HFFc6 (cell line): ENCODE measurements at regions not wholly inside any gene's neighbourhood (a gene's known extent, or its start where the extent isn't known, plus 50 kb on each side); places are given as distances from the start of the nearest gene placed in this dataset.

Experiments used
- DNase-seq: peaks from one replicate; pipeline ENCODE4 v3.0.0-alpha.2; 2018
- H3K27ac Mint-ChIP-seq: 2 replicates; pipeline ENCODE4 v1.8.0; 2020; ENCODE audit warnings: mild to moderate bottlenecking, mixed read lengths
- H3K27me3 Mint-ChIP-seq: 2 replicates; pipeline ENCODE4 v1.8.0; 2021; ENCODE audit warnings: mild to moderate bottlenecking, moderate library complexity, mixed read lengths; ENCODE audit not compliant: insufficient read depth
- H3K36me3 Mint-ChIP-seq: 2 replicates; pipeline ENCODE4 v1.8.0; 2021; ENCODE audit warnings: low read depth, mixed read lengths
- H3K4me1 Mint-ChIP-seq: 2 replicates; pipeline ENCODE4 v1.8.0; 2020; ENCODE audit warnings: low read depth, mixed read lengths
- H3K4me3 Mint-ChIP-seq: 2 replicates; pipeline ENCODE4 v1.8.0; 2020; ENCODE audit warnings: mild to moderate bottlenecking, moderate library complexity, mixed read lengths
- H3K9me3 Mint-ChIP-seq: 2 replicates; pipeline ENCODE4 v1.8.0; 2020; ENCODE audit warnings: mild to moderate bottlenecking, mixed read lengths
- TF ChIP-seq, protein P1 (sequence below): fragments of 200-600 bp; sonication (generic); IDR thresholded peaks from 2 replicates; pipeline ENCODE4 v1.5.0; 2021; ENCODE audit warnings: antibody characterized with exemption, mild to moderate bottlenecking

DNA sequence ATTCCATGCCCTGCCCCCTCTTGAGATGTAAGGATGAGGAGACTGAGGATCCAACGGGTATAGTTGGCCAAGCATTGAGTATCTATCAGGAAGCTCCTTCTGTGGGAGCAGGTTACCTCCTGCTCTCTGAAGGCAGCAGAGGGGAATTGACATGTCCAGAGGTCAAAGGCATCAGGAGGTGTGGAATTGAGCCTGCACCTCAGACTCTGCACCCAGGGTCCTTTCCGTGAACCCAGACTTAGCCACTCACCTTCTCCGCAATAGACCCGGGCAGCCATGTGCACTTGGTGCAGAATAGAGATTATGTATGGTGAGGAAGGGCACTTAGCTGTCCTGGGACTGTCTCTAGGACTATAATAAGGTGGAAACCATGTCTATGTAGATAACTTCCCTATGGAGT, 399.0 kb upstream of the TPM1 start:
- no peaks in the 10 kb centered on the region for H3K9me3 Mint-ChIP-seq
- peaks cover 15% of the 10 kb centered on the region for H3K4me1 Mint-ChIP-seq
- H3K27me3 Mint-ChIP-seq = peaks cover 2% of the 10 kb centered on the region; the same call in 1 of the 2 replicates
- DNase-seq = no peak
- no peak overlapping the region for H3K4me3 Mint-ChIP-seq
- H3K36me3 Mint-ChIP-seq = peaks cover 5% of the 10 kb centered on the region
- TF ChIP-seq, protein P1, sequence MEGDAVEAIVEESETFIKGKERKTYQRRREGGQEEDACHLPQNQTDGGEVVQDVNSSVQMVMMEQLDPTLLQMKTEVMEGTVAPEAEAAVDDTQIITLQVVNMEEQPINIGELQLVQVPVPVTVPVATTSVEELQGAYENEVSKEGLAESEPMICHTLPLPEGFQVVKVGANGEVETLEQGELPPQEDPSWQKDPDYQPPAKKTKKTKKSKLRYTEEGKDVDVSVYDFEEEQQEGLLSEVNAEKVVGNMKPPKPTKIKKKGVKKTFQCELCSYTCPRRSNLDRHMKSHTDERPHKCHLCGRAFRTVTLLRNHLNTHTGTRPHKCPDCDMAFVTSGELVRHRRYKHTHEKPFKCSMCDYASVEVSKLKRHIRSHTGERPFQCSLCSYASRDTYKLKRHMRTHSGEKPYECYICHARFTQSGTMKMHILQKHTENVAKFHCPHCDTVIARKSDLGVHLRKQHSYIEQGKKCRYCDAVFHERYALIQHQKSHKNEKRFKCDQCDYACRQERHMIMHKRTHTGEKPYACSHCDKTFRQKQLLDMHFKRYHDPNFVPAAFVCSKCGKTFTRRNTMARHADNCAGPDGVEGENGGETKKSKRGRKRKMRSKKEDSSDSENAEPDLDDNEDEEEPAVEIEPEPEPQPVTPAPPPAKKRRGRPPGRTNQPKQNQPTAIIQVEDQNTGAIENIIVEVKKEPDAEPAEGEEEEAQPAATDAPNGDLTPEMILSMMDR = no peak
- no peak overlapping the region for H3K27ac Mint-ChIP-seq

DNA sequence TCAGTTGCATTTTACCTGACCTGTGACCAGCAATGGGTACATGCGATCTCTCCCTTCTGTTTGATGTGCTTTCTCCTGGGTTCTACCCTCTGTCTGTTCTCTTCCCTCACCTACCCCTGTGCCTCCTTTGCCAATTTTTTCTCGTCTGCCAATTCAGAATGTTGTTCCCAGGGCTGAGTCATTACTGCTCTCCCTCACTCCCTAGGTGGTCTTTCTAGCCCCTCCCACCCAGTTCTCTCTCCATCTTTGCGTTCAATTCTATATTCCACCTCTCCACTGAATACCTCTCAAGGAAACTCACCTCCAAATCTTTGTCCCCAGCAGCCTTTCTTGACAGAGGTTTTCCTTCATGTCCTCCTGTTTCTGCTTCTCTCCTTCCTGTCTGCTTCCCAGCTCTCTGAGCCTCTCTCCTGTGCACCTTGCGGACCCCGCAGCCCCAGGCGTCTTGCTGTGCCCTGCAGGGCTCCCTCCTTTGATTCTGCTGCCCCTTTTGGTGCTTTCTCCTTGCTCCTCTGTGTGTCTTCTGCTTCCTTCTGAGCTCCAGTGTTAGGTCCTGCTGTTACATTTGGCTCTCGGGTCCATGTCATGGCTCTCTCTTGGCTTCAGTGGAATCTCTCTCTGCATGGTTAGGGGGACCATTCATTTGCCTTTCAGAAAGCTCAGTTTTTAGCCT, 398.2 kb upstream of the TPM1 start:
- Mint-ChIP-seq H3K4me3 (no peak overlapping the region), H3K9me3 (no peaks in the 10 kb centered on the region), H3K27ac (no peak overlapping the region), H3K36me3 (peaks cover 5% of the 10 kb centered on the region), H3K4me1 (peaks cover 16% of the 10 kb centered on the region), H3K27me3 (peaks cover 2% of the 10 kb centered on the region; the same call in 1 of the 2 replicates)
- DNase-seq = no peak
- TF ChIP-seq, protein P1 = no peak

DNA sequence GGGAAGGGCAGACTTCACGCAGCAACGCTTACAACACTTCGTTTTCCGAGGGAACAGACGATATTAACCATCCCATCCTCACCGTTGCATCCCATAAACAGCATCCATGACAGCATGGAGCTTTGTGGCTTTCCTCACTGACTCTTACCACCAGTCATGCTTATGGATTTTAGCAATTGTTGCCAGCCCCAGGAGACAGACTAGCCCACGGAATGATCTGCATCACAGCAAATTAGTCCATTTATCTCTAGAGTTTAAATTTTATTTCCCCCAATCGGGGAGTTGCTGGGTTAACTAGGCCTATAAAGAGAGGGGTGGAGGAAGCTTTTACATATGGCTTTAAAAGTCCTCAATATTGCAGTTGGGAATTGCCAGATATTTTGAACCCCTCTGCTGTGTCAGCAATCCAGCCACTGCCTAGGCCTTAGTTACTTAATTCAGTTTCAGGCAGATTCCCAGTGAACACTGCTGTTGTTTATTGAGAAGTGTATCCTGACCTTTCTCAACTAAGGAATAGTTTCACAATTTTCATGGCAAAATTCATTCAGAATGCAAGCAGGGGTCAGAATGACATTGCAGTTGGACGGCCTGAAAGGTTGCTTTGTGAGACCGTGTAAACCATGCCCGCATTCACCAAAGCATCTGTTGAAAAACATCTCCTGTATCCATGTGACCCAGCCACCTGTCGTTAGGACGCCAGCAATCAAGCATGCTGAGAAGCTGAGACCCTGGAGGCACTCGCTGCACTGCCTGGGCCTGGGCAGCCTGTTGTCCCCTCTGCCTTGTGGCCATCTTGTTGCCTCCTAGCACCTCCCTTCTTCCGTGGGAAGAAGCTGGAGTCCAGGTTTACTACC, 397.4 kb upstream of the TPM1 start:
- Mint-ChIP-seq H3K9me3 (no peaks in the 10 kb centered on the region), H3K4me3 (no peak overlapping the region), H3K4me1 (peaks cover 24% of the 10 kb centered on the region), H3K27ac (no peak overlapping the region), H3K27me3 (peaks cover 2% of the 10 kb centered on the region; the same call in 1 of the 2 replicates), H3K36me3 (peaks cover 7% of the 10 kb centered on the region)
- DNase-seq = no peak
- TF ChIP-seq, protein P1 = no peak

DNA sequence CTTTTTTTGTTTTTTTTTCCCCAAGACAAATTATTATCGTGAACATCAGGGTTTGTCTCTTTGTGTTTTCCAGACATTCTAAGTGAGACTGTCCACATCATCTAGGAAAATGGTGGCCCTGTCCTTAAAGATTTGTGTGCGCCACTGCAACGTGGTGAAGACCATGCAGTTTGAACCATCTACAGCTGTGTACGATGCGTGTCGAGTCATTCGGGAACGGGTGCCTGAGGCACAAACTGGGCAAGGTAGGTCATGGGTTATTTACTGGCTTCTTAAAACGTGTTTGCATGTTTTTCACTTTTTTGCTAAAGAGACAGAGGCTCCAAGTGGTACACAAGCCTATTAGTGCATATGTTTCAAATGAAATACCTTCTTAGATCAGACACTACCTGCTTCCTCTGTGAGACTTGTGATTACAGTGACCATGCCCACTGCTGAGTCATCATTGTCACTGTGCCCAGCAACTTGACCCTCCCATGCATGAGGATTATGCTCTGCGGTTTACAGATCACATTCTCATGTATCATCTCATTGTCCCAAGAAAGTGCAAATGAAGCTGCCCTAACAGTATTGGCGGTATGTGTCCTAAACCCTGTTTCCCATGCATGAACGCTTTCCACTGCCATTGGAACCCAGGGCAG, 395.2 kb upstream of the TPM1 start:
- TF ChIP-seq, protein P1 = no peak
- Mint-ChIP-seq H3K27me3 (peaks cover 3% of the 10 kb centered on the region; the same call in 1 of the 2 replicates), H3K4me1 (peaks cover 28% of the 10 kb centered on the region), H3K9me3 (no peaks in the 10 kb centered on the region), H3K27ac (peak overlapping the region; percentile 27; the same call in 1 of the 2 replicates), H3K4me3 (no peak overlapping the region), H3K36me3 (peaks cover 15% of the 10 kb centered on the region)
- DNase-seq = peak; percentile 82

DNA sequence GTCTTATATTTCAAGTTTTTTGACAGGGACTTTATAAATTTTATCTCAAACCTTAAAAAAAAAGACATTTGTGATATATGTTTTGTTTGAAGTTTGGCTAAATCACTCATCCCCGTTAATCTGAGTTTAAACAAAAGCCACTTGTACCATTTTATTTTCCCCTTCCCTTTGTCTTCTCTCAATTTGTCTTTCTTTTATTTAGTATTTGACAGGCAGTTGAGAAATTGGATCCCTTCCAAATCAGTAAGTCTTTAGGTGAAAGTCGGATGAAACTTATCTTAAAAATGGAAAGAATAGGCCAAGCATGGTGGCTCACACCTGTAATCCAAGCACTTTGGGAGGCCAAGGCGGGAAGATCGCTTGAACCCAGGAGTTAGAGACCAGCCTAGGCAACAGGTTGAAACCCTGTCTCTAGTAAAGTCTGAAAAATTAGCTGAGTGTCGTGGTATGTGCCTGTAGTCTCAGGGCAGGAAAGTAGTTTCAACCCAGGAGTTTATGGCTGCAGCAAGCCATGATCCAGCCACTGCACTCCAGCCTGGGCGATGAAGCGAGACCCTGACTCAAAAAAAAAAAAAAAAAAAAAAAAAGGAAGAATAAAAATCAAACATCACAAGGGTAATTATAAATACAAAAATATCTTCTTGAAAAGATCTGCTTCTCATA, 394.6 kb upstream of the TPM1 start:
- H3K27ac Mint-ChIP-seq = no peak overlapping the region
- H3K9me3 Mint-ChIP-seq = no peaks in the 10 kb centered on the region
- DNase-seq = no peak
- H3K4me1 Mint-ChIP-seq = peaks cover 28% of the 10 kb centered on the region
- no peak overlapping the region for H3K4me3 Mint-ChIP-seq
- peaks cover 22% of the 10 kb centered on the region for H3K36me3 Mint-ChIP-seq
- TF ChIP-seq, protein P1 = no peak
- peaks cover 3% of the 10 kb centered on the region; the same call in 1 of the 2 replicates for H3K27me3 Mint-ChIP-seq
